ENCODE measurements at regions not wholly inside any gene's neighbourhood (a gene's known extent, or its start where the extent isn't known, plus 50 kb on each side); places are given as distances from the start of the nearest gene placed in this dataset.

DNA sequence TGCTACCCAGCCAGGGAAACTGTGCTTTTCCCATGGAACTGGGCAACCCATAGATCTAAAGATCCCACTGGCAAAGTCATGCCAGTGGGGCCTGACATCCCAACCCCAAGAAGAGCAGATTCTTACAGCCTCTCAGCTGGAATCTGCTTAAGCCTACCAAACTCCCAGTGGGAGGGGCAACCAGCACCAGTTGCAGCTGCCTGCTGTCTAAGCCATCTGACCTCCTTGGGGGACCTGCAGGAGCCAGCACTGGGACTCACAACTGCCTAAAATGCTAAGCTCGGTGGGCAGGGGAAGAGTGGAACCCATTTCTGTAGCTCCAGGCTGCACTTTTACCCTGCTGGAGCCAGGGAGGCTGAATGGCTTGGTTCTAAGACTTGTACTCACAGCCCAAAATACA, 770.7 kb upstream of the SLC8A1 start:
- TF ChIP-seq EZH2 (IDR thresholded peaks at IDR 0.05; ENCODE audit: low read depth): no peak
- TF ChIP-seq, protein P1, sequence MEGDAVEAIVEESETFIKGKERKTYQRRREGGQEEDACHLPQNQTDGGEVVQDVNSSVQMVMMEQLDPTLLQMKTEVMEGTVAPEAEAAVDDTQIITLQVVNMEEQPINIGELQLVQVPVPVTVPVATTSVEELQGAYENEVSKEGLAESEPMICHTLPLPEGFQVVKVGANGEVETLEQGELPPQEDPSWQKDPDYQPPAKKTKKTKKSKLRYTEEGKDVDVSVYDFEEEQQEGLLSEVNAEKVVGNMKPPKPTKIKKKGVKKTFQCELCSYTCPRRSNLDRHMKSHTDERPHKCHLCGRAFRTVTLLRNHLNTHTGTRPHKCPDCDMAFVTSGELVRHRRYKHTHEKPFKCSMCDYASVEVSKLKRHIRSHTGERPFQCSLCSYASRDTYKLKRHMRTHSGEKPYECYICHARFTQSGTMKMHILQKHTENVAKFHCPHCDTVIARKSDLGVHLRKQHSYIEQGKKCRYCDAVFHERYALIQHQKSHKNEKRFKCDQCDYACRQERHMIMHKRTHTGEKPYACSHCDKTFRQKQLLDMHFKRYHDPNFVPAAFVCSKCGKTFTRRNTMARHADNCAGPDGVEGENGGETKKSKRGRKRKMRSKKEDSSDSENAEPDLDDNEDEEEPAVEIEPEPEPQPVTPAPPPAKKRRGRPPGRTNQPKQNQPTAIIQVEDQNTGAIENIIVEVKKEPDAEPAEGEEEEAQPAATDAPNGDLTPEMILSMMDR (conservative IDR thresholded peaks at IDR 0.05): no peak

All from PC-9 (cell line).